ENCODE measurements at regions not wholly inside any gene's neighbourhood (a gene's known extent, or its start where the extent isn't known, plus 50 kb on each side); places are given as distances from the start of the nearest gene placed in this dataset.

DNA sequence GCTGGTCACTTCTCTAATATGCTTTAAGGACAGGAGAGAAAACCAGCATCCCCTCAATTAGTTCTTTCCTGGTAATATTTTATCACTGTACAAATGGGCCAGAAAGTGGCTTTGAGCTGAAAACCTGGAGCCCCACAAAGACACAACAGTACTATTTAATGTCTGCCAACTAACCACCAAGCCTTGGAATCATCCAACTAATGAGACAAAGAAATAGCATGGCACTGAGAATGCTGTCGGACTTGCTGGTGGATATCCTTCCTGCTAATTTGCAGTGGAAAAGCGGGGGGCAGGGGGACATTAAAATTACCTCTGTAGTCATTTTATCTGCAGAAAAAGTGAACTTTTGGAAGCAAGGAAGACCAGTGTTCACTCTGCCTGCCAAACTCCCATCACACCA is 288.5 kb downstream of the KBTBD8 start:
- DNase-seq (no peak), ATAC-seq (no peak)
- TF ChIP-seq, protein P1, sequence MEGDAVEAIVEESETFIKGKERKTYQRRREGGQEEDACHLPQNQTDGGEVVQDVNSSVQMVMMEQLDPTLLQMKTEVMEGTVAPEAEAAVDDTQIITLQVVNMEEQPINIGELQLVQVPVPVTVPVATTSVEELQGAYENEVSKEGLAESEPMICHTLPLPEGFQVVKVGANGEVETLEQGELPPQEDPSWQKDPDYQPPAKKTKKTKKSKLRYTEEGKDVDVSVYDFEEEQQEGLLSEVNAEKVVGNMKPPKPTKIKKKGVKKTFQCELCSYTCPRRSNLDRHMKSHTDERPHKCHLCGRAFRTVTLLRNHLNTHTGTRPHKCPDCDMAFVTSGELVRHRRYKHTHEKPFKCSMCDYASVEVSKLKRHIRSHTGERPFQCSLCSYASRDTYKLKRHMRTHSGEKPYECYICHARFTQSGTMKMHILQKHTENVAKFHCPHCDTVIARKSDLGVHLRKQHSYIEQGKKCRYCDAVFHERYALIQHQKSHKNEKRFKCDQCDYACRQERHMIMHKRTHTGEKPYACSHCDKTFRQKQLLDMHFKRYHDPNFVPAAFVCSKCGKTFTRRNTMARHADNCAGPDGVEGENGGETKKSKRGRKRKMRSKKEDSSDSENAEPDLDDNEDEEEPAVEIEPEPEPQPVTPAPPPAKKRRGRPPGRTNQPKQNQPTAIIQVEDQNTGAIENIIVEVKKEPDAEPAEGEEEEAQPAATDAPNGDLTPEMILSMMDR (IDR thresholded peaks at IDR 0.05) = no peak
- no peaks in the 10 kb centered on the region for H3K36me3 ChIP-seq
- peaks cover 3% of the 10 kb centered on the region for H3K4me1 ChIP-seq
- H3K4me3 ChIP-seq = no peak overlapping the region
- intact Hi-C loops (cut with DNase I) = no loop called here
- no peaks in the 10 kb centered on the region for H3K27me3 ChIP-seq
- H3K27ac ChIP-seq = no peak overlapping the region
- no peaks in the 10 kb centered on the region for H3K9me3 ChIP-seq

DNA sequence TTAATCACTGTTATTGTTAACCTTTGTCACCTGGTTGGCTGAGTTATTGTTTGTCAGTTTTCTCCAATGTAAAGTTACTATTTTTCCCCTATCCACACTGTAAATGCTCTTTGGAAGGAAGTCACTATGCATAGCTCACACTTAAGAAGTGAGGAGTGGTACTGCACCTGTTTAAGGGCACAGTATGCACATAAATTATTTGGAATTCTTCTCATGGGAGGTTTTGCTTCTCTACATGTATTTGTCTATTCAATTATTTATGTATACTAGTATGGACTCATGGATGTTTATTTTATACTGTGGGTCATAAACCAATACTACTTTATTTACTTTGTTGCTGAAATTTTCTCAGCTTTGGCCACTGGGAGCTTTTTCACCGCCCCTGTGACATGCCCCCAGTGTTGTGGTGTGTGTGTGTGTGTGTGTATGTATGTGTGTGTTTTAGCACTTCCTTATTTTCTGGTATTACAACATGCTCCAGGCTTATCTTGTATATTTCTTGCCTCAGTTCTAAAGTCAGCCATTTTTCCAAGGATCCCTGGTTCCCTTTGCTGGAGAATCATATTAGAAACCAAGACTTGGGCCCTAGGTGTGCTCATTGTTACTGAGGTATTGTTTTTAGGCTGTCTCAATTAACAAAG is 290.5 kb downstream of the KBTBD8 start:
- no peak for DNase-seq
- H3K27me3 ChIP-seq = no peaks in the 10 kb centered on the region
- H3K27ac ChIP-seq = no peak overlapping the region
- TF ChIP-seq, protein P1 (IDR thresholded peaks at IDR 0.05) = no peak
- H3K9me3 ChIP-seq = no peaks in the 10 kb centered on the region
- H3K4me1 ChIP-seq = peaks cover 13% of the 10 kb centered on the region
- peak; percentile 45 for ATAC-seq
- intact Hi-C loops (cut with DNase I) = no loop called here
- H3K36me3 ChIP-seq = no peaks in the 10 kb centered on the region
- H3K4me3 ChIP-seq = no peak overlapping the region

- H3K9me3 ChIP-seq = no peaks in the 10 kb centered on the region
- intact Hi-C loops (cut with DNase I) = no loop called here
- H3K4me3 ChIP-seq = no peak overlapping the region
- peaks cover 13% of the 10 kb centered on the region for H3K4me1 ChIP-seq
- ATAC-seq (no peak), DNase-seq (no peak)
- TF ChIP-seq, protein P1 (IDR thresholded peaks at IDR 0.05) = no peak
- H3K27ac ChIP-seq = no peak overlapping the region
- H3K36me3 ChIP-seq = no peaks in the 10 kb centered on the region
- no peaks in the 10 kb centered on the region for H3K27me3 ChIP-seq
Measured at GRCh38 chr3:67289626-67290025, 291.5 kb downstream of the KBTBD8 start.

DNA sequence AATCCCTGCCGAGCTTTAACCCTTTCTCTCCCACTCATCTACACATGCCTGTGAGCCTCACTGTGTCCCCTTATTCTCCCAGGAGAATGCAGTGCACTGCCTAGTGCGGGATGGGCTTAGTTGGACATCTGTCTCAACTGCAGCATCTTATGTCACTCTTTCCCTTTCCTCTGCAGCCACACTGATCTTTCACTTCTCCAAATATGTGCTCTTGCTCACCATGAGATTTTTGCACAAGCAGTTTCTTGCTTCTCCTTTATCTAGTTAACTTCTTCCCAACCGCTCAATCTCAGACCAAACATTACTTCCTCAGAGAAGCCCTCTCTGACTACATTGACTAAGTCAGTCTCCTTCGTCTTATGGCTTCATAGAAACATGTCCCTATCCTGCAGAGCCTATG is 292.3 kb downstream of the KBTBD8 start:
- no peak overlapping the region for H3K4me3 ChIP-seq
- TF ChIP-seq, protein P1 (IDR thresholded peaks at IDR 0.05) = no peak
- H3K27ac ChIP-seq = no peak overlapping the region
- ATAC-seq = peak; percentile 85
- intact Hi-C loops (cut with DNase I) = no loop called here
- H3K27me3 ChIP-seq = no peaks in the 10 kb centered on the region
- H3K9me3 ChIP-seq = no peaks in the 10 kb centered on the region
- no peaks in the 10 kb centered on the region for H3K36me3 ChIP-seq
- peaks cover 13% of the 10 kb centered on the region for H3K4me1 ChIP-seq
- no peak for DNase-seq

DNA sequence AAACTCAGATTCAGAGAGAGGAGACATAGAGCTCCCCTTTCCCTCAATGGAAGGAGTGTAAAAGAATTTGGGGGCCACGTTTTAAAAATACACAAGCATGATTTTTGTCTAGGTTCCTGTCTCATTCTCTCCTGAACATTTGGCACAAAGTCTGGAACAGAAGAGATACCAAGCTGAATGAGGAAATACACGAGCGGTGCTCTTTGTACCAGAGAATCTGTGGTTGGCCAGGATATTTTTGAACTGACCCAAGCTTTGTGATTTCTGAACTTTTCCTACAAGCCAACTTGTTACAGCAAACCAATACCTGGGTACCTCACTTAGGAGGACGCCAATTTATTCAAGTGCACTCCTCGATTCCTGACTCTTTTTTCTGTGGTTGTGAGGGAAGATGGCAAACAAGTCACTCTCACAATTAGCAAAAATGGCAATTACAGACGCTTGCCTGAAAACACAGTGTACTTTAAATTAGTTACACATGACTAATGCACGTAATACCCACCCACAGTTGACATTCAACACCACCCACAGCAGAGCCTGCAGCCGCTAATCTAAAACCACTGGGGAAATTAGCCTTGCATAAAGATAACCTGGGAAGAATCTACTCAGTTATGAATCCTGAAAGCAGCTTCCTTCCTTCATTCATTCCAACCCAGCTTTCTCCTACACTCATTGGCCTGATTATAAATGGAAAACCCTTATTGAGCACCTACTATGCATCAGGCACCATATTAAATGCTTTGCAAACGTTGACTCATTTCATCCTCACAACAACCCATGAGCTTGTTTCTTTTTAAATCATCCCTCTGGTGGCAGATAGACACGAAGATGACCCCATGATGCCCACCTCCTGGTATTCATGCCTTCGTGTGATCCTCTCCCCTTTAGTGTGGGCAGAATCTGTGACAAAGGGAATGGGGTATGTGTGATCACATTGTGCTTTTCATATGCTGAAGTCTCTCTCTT is 293.5 kb downstream of the KBTBD8 start:
- H3K27ac ChIP-seq = no peak overlapping the region
- H3K4me3 ChIP-seq = no peak overlapping the region
- no peaks in the 10 kb centered on the region for H3K36me3 ChIP-seq
- intact Hi-C loops (cut with DNase I) = no loop called here
- no peaks in the 10 kb centered on the region for H3K9me3 ChIP-seq
- no peak for ATAC-seq
- TF ChIP-seq, protein P1 (IDR thresholded peaks at IDR 0.05) = no peak
- H3K4me1 ChIP-seq = peaks cover 13% of the 10 kb centered on the region
- no peaks in the 10 kb centered on the region for H3K27me3 ChIP-seq
- no peak for DNase-seq

All from upper lobe of right lung (tissue), 1 donor.